Glomerular endothelial cell (primary cell): ENCODE measurements at regions not wholly inside any gene's neighbourhood (a gene's known extent, or its start where the extent isn't known, plus 50 kb on each side); places are given as distances from the start of the nearest gene placed in this dataset.
A peak's percentile ranks its signal among the peaks of the same experiment; 100 is the strongest.
"Not testable (repeated sequence)": the region's sequence is repeated elsewhere in the genome, so short reads cannot be mapped to it uniquely, and the experiment has no call there.

Experiments
- DNase-seq: peaks from one replicate; pipeline ENCODE4 v3.0.0-alpha.2; 2011; ENCODE audit warnings: low read depth, low spot score; ENCODE audit errors: extremely low read depth

GRCh38 chr2:20499387-20499786 is 52.5 kb downstream of the RHOB start:
- DNase-seq: no peak

DNA sequence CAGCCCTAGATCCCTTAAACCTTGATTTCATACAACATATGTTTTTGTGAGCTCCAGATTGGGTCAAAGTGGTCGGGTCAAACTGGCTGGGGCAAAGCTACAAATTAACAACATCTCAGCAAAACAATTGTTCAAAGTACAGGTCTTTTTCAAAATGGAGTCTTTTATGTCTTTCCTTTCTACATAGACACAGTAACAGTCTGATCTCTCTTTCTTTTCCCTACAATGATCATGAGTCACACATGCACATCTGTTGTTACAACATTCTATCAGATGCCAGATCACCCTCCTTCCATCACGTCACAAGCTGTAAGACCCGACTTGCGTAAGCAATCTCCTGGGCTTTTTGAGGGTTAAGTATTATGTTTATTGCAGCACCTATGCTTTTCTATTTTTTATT is 55.1 kb downstream of the RHOB start:
- DNase-seq: no peak

- not testable (repeated sequence) for DNase-seq
These were observed 55.6 kb downstream of the RHOB start for GRCh38 chr2:20502496-20502895.

DNA sequence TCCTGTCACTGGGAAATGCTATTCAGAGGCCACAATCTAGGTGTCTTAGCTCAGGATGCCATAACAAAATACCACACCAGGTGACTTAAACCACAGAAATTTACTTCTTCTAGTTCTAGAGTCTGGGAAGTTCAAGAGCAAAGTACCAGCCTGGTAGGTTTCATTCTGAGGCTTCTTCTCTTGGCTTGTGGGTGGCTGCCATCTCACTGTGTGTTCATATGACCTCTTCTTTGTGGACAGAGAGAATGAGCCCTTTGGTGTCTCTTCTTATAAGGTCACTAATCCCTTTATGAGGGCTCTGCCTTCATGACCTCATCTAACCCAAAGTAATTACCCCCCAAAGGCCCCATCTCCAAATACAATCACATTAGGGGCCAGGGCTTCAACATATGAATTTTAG is 57.3 kb downstream of the RHOB start:
- no peak for DNase-seq

GRCh38 chr2:20506201-20506685 is 59.4 kb downstream of the RHOB start:
- no peak for DNase-seq

GRCh38 chr2:20507166-20507692 is 60.4 kb downstream of the RHOB start:
- DNase-seq: no peak

- DNase-seq: no peak
These were observed 60.8 kb downstream of the RHOB start for GRCh38 chr2:20507711-20508110.

DNA sequence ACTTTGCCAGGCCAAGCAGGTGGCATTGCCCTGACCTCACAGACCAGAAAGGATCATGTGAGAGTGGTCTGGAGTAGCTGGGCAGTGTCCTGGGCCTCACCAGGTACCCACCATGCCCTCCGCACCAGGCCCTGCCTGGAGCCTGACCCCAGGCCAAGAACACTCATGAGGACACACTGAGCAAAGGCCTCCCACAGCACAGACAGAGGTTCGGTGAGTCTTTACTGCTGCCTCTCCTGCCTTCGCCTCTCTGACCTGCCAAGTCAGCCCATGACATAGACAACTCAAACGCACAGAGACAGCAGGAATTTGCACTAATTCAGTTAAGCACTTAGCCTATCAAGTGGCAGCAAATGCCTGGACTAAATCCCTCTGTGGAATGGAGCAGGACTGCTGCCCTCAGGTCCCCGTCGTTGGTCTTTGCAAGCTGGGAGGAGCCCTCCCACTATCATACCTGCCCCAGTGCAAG is 62.5 kb downstream of the RHOB start:
- no peak for DNase-seq

DNA sequence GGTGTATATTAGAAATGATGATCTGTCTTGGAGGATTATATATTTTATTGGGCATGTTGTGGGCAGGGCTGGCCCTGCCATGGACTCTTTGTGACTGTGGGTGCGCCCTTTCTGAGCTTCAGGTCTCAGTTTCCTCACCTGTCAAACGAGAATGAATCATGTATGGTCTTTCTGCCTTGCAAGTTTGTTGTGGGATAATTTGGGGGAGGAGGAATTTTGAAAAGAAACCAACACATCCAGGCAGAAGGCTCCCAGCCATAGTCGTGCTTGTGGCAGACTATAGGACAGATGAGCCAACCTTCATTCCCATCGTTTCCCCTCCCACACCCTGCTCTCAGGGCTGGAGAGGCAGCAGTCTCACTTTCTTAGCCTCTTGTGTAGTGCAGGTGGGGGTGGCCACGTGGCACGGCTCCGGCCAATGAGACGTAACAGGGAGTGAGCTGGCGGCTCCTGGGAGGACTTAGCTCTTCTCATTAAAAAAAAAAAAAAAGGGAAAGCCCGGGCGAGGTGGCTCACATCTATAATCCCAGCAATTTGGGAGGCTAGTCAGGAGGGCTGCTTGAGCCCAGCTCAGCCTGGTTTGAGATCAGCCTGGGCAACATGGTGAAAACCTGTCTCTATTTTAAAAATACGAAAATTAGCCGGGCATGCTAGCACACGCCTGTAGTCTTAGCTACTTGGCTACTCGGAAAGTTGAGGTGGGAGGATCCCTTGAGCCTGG is 63.1 kb downstream of the RHOB start:
- no peak for DNase-seq

GRCh38 chr2:20511130-20511529 is 64.3 kb downstream of the RHOB start:
- DNase-seq: no peak

GRCh38 chr2:20512061-20512605 is 65.3 kb downstream of the RHOB start:
- DNase-seq: no peak

DNA sequence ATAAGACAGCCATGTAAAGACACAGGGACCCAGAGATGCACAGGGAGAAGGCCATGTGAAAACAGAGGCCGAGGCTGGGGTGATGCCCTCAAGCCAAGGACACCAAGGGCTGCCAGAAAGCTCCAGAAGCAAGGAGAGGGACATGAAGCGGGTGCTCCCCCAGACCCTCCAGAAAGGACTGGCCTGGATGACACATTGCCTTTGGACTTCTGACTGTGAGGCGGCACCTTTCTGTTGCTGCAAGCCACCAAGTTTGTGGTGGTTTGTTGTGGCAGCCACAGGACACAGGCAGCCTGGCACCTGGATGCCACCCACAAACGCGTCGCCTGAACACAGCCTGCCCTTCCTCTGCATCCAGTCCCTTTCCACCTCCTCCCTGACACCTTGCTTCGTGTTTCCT is 67.1 kb downstream of the RHOB start:
- no peak for DNase-seq

GRCh38 chr2:20514596-20515269 is 67.9 kb downstream of the RHOB start:
- DNase-seq: peak; percentile 91

DNA sequence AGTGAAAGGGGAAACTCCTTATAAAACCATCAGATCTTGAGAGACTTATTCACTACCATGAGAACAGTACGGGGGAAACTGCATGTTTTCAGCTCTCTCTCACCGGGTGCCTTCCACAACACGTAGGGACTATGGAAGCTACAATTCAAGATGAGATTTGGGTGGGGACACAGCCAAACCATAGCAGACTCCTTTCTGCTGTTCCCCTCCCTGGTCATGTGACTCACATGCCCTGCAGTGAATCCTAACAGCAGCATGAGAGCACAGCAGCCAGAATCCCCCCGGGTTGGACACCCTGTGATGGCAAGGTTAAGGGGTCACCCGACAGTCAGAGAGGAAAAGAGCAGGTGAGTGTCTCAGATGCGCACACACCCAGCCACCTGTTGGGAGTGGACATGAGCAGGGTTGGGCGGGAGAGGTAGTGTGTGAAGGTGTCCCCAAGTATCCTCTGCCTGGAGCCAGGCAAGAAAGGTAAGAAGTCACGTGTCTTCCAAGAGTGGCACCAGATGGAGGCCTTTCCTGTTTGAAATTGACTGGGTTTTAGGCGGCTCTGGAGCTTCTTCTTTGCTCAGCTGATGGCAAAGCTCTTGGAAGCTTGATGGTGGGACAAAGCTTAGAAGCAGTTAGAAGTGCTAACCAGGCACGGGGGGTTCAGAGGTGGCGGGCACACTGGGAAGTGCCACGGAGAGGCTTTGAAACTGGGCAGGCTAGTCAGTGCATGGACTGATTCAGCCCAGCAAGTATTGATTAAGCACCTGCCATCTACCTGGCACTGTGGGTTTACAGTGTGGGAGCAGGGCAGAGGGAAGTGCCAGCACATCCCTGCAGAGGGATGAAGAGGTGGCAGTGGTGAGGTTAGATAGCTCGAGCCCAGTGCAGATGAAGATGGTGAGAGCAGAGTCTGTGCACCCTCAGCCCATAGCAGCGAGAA is 68.7 kb downstream of the RHOB start:
- no peak for DNase-seq

GRCh38 chr2:20516291-20516645 is 69.4 kb downstream of the RHOB start:
- no peak for DNase-seq

- no peak for DNase-seq
These were observed 69.9 kb downstream of the RHOB start for GRCh38 chr2:20516646-20517341.

- no peak for DNase-seq
These were observed 72.4 kb downstream of the RHOB start for GRCh38 chr2:20519309-20519708.

DNA sequence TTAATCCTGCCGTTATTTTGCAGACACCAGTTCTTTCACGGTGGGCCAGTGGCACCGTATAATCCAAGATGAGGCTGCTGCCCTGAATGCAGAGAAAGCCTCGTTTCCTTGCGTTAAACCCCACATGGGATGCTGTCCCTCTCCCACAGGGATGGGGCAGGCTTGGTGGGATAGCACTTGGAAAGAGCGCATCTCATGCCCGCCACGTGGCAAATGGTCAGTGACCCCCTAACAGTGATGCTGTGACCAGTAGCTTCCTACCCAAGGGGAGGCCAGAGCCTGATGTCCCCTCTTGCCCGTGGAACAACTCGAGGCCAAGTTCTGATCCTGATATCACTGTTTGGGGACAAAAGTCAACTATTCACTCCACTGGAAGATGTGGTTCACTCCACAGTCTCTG is 73.3 kb downstream of the RHOB start:
- DNase-seq: no peak

- no peak for DNase-seq
These were observed 74.3 kb downstream of the RHOB start for GRCh38 chr2:20521193-20521592.

GRCh38 chr2:20521682-20522189 is 74.9 kb downstream of the RHOB start:
- DNase-seq: no peak
